ENCODE measurements at regions not wholly inside any gene's neighbourhood (a gene's known extent, or its start where the extent isn't known, plus 50 kb on each side); places are given as distances from the start of the nearest gene placed in this dataset.

DNA sequence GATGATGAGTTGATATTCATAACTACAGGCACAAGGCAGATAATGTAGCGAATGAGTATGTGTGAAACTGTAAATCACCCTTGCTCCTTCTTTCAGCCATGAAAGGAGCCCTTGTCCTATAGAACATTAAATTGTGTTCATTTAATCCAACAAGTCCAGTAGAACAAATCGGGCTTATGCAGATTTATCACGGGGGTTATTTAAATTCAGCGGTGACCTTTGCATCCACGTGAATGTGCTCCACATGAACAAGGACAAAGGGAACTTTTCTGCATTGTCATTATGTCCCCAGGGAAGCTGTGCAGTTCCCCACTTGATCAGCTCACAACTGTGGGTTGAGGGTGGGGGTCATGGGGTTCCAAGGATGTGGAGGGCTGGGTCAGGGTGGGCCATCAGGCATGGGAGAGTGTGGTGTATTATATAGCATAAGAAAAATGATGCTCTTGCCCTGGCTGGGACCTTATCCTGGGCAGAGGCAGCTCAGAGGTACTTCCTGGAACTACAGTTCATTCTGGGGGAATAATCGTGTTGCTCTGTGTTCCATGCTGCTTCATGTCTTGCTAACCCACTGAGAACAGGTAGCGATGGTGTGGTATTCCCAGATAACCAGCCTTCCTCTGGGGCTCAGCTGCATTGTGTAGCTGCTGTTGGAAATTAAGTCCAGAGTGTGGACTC, 306.6 kb downstream of the FAT3 start:
- H3K79me2 ChIP-seq (ENCODE audit: insufficient read depth, low read length) = no peaks in the 10 kb centered on the region
- TF ChIP-seq, protein P1, sequence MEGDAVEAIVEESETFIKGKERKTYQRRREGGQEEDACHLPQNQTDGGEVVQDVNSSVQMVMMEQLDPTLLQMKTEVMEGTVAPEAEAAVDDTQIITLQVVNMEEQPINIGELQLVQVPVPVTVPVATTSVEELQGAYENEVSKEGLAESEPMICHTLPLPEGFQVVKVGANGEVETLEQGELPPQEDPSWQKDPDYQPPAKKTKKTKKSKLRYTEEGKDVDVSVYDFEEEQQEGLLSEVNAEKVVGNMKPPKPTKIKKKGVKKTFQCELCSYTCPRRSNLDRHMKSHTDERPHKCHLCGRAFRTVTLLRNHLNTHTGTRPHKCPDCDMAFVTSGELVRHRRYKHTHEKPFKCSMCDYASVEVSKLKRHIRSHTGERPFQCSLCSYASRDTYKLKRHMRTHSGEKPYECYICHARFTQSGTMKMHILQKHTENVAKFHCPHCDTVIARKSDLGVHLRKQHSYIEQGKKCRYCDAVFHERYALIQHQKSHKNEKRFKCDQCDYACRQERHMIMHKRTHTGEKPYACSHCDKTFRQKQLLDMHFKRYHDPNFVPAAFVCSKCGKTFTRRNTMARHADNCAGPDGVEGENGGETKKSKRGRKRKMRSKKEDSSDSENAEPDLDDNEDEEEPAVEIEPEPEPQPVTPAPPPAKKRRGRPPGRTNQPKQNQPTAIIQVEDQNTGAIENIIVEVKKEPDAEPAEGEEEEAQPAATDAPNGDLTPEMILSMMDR (IDR thresholded peaks at IDR 0.05; ENCODE audit: borderline replicate concordance, extremely low read depth, low read length, poor library complexity, severe bottlenecking) = no peak
- TF ChIP-seq EZH2 (IDR thresholded peaks at IDR 0.05; ENCODE audit: borderline replicate concordance, low read depth, low read length, severe bottlenecking) = no peak
- no peaks in the 10 kb centered on the region for H4K20me1 ChIP-seq (ENCODE audit: insufficient read depth, low read length)
- no peak overlapping the region for H3K9ac ChIP-seq (ENCODE audit: low read depth, low read length)
- no peak overlapping the region for H2AFZ ChIP-seq (ENCODE audit: low read depth, low read length)
- no peaks in the 10 kb centered on the region for H3K9me3 ChIP-seq (ENCODE audit: insufficient read depth, low read length, severe bottlenecking)
- H3K27me3 ChIP-seq (ENCODE audit: insufficient read depth, low read length, poor library complexity) = no peaks in the 10 kb centered on the region
- H3K27ac ChIP-seq (ENCODE audit: low read length) = no peak overlapping the region
- H3K4me2 ChIP-seq (ENCODE audit: insufficient read depth, low read length) = no peak overlapping the region
- ATAC-seq (ENCODE audit: insufficient read depth, low read depth) (no peak), DNase-seq (no peak)
- H3K4me3 ChIP-seq (ENCODE audit: low read depth in 1 of 2, low read length in 2 of 2) = no peak overlapping the region
- H3K4me1 ChIP-seq (ENCODE audit: insufficient read depth, low read length) = no peaks in the 10 kb centered on the region
- no peaks in the 10 kb centered on the region for H3K36me3 ChIP-seq (ENCODE audit: insufficient read depth, low read length)

DNA sequence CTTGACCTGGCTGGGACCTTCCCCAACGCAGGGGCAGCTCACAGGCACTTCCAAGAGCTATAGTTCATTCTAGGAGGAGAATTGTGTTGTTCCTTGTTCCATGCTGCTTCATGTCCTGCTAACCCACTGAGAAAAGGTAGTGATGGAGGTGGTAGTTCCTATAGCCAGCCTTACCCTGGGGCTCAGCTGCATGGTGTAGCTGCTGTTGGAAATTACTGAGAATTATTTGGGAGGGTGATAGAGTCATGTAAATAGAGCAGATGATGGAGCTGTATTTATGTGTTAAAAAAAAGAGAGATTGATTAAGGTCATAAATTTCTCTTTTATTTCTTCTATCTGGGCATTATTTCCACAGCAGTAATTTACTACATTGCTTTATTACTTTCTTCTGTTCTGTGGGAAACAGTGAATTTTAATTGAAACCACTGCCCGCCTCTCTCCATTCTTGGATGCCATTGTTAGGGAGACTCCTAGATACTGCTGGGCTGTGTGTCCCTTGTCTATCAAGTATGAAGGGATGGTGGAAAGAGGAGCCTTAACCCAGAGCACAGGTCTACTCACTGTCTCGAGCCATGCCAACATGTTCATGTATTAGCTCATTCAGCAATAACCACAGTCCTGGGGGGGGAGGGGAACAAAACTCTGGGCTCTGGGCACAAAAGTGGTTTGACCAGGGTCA, 309.2 kb downstream of the FAT3 start:
- no peaks in the 10 kb centered on the region for H3K36me3 ChIP-seq (ENCODE audit: insufficient read depth, low read length)
- DNase-seq (no peak), ATAC-seq (ENCODE audit: insufficient read depth, low read depth) (no peak)
- TF ChIP-seq, protein P1 (IDR thresholded peaks at IDR 0.05; ENCODE audit: borderline replicate concordance, extremely low read depth, low read length, poor library complexity, severe bottlenecking) = no peak
- TF ChIP-seq EZH2 (IDR thresholded peaks at IDR 0.05; ENCODE audit: borderline replicate concordance, low read depth, low read length, severe bottlenecking) = no peak
- H3K79me2 ChIP-seq (ENCODE audit: insufficient read depth, low read length) = no peaks in the 10 kb centered on the region
- no peak overlapping the region for H3K4me3 ChIP-seq (ENCODE audit: low read depth in 1 of 2, low read length in 2 of 2)
- no peaks in the 10 kb centered on the region for H3K4me1 ChIP-seq (ENCODE audit: insufficient read depth, low read length)
- no peak overlapping the region for H3K27ac ChIP-seq (ENCODE audit: low read length)
- H3K9me3 ChIP-seq (ENCODE audit: insufficient read depth, low read length, severe bottlenecking) = no peaks in the 10 kb centered on the region
- H3K4me2 ChIP-seq (ENCODE audit: insufficient read depth, low read length) = no peak overlapping the region
- H3K27me3 ChIP-seq (ENCODE audit: insufficient read depth, low read length, poor library complexity) = no peaks in the 10 kb centered on the region
- no peak overlapping the region for H3K9ac ChIP-seq (ENCODE audit: low read depth, low read length)
- no peak overlapping the region for H2AFZ ChIP-seq (ENCODE audit: low read depth, low read length)
- no peaks in the 10 kb centered on the region for H4K20me1 ChIP-seq (ENCODE audit: insufficient read depth, low read length)

DNA sequence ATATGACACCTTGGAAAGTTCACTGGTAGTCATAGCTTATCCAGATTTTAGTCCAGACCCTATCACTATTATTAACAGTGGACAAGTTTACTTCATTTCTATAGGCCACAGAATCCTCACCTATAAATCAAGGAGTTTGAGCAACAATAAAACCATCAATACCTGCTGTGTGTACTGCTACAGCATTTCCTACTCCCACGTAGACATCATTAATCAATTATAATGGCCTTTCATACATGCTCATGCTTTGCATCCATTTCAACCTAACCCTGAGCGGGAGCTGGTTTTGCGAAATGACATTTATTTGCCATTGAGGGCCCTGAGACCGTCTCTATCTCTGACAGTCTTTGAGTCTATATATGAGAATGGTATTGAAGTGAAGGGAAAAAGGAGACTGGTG, 312.3 kb downstream of the FAT3 start:
- H3K9ac ChIP-seq (ENCODE audit: low read depth, low read length) = no peak overlapping the region
- no peak for TF ChIP-seq EZH2 (IDR thresholded peaks at IDR 0.05; ENCODE audit: borderline replicate concordance, low read depth, low read length, severe bottlenecking)
- TF ChIP-seq, protein P1 (IDR thresholded peaks at IDR 0.05; ENCODE audit: borderline replicate concordance, extremely low read depth, low read length, poor library complexity, severe bottlenecking) = no peak
- H3K4me2 ChIP-seq (ENCODE audit: insufficient read depth, low read length) = no peak overlapping the region
- no peak overlapping the region for H3K4me3 ChIP-seq (ENCODE audit: low read depth in 1 of 2, low read length in 2 of 2)
- DNase-seq (no peak), ATAC-seq (ENCODE audit: insufficient read depth, low read depth) (no peak)
- no peaks in the 10 kb centered on the region for H3K9me3 ChIP-seq (ENCODE audit: insufficient read depth, low read length, severe bottlenecking)
- H3K79me2 ChIP-seq (ENCODE audit: insufficient read depth, low read length) = no peaks in the 10 kb centered on the region
- no peaks in the 10 kb centered on the region for H3K4me1 ChIP-seq (ENCODE audit: insufficient read depth, low read length)
- no peak overlapping the region for H2AFZ ChIP-seq (ENCODE audit: low read depth, low read length)
- no peaks in the 10 kb centered on the region for H3K36me3 ChIP-seq (ENCODE audit: insufficient read depth, low read length)
- H4K20me1 ChIP-seq (ENCODE audit: insufficient read depth, low read length) = no peaks in the 10 kb centered on the region
- no peak overlapping the region for H3K27ac ChIP-seq (ENCODE audit: low read length)
- H3K27me3 ChIP-seq (ENCODE audit: insufficient read depth, low read length, poor library complexity) = no peaks in the 10 kb centered on the region
